H54 (cell line): ENCODE measurements at regions not wholly inside any gene's neighbourhood (a gene's known extent, or its start where the extent isn't known, plus 50 kb on each side); places are given as distances from the start of the nearest gene placed in this dataset.

Experiments used
- DNase-seq: peaks from one replicate; pipeline ENCODE4 v3.0.0; 2011; ENCODE audit warnings: low spot score, mixed read lengths; ENCODE audit not compliant: insufficient read length
- FAIRE-seq: peaks from 3 replicates; lab custom pipeline; 2011; peaks lifted over from hg19 to GRCh38; lab: Jason Lieb, UNC
- POLR2A ChIP-seq: IDR thresholded peaks from 2 replicates; pipeline ENCODE4 v1.6.1; 2011; ENCODE audit warnings: low read depth, mild to moderate bottlenecking, low read length

GRCh38 chr22:48226026-48227013 is 1463.9 kb downstream of the TBC1D22A start:
- no peak for TF ChIP-seq POLR2A
- FAIRE-seq: no peak
- no peak for DNase-seq

GRCh38 chr22:48224332-48224731 is 1461.9 kb downstream of the TBC1D22A start:
- no peak for FAIRE-seq
- DNase-seq: no peak
- no peak for TF ChIP-seq POLR2A

GRCh38 chr22:48223488-48224190 is 1461.2 kb downstream of the TBC1D22A start:
- no peak for FAIRE-seq
- TF ChIP-seq POLR2A: no peak

GRCh38 chr22:48222742-48223487 is 1460.5 kb downstream of the TBC1D22A start:
- TF ChIP-seq POLR2A: no peak
- FAIRE-seq: no peak
- DNase-seq: no peak

More at GRCh38 chr22:48223488-48224190, 1461.2 kb downstream of the TBC1D22A start:
- no peak for DNase-seq

- no peak for TF ChIP-seq POLR2A
- DNase-seq (no peak), FAIRE-seq (no peak)
Measured at GRCh38 chr22:48218889-48219420, 1456.5 kb downstream of the TBC1D22A start.

- no peak for TF ChIP-seq POLR2A
- DNase-seq (no peak), FAIRE-seq (no peak)
Measured at GRCh38 chr22:48217596-48217995, 1455.1 kb downstream of the TBC1D22A start.

- no peak for DNase-seq
- no peak for FAIRE-seq
- TF ChIP-seq POLR2A: no peak
Measured at GRCh38 chr22:48212727-48213126, 1450.3 kb downstream of the TBC1D22A start.

- FAIRE-seq (no peak), DNase-seq (no peak)
- no peak for TF ChIP-seq POLR2A
Measured at GRCh38 chr22:48210812-48211211, 1448.4 kb downstream of the TBC1D22A start.

GRCh38 chr22:48210198-48210580 is 1447.7 kb downstream of the TBC1D22A start:
- FAIRE-seq (no peak), DNase-seq (no peak)
- TF ChIP-seq POLR2A: no peak

GRCh38 chr22:48209473-48210197 is 1447.2 kb downstream of the TBC1D22A start:
- no peak for FAIRE-seq
- DNase-seq: no peak
- no peak for TF ChIP-seq POLR2A

- TF ChIP-seq POLR2A: no peak
- FAIRE-seq (no peak), DNase-seq (no peak)
Measured at GRCh38 chr22:48208894-48209293, 1446.4 kb downstream of the TBC1D22A start.

- TF ChIP-seq POLR2A: no peak
- no peak for FAIRE-seq
- no peak for DNase-seq
Measured at GRCh38 chr22:48207919-48208535, 1445.6 kb downstream of the TBC1D22A start.

GRCh38 chr22:48205790-48206189 is 1443.3 kb downstream of the TBC1D22A start:
- no peak for TF ChIP-seq POLR2A
- DNase-seq: no peak
- FAIRE-seq: no peak
